Stimulated activated CD4-positive, alpha-beta T cell treated with anti-CD3 and anti-CD28 coated beads, Interleukin-1b, Interleukin-23, amount 100 ng/mL, for 1 hour (primary cell): ENCODE measurements at regions not wholly inside any gene's neighbourhood (a gene's known extent, or its start where the extent isn't known, plus 50 kb on each side); places are given as distances from the start of the nearest gene placed in this dataset.

ENCODE experiments used
- DNase-seq, 2 donors: peaks; one replicate each; pipeline ENCODE4 v3.0.0-alpha.2; 2020; ENCODE audit warnings: low read depth in 2 of 2

DNA sequence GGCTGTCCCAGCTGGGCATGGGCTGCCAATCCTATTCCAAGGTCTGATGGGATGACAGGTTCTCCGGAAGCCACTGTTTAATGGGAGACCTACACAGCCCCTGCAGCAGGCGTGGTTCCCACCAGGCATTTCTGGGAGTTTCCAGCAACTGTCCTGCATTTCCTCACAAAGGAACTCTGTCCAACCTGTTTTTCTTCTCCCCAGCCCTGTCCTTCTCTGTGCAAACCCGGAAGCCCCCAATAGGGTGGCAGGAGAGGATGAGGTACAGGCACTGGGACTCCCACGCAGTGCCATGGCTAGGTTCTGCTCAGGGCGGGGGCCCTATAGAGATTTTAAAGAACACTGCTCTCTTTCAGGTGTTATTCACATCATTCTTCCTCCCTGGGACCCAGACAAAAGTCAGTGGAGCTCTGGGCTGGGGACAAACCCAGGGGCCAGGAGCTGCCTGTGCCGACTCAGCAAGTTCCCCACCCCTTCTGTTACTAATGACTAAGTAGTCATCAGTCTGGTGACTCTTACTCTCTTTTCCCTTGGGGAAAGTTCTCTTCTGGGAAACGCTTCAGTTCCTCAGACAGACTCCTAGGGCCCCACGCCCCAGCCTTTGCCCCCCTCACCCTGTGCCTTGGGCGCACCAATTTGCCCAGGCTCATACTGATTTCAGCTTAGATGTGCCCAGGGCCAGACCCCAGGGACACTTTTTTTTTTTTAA is 97.7 kb downstream of the CD47 start:
- DNase-seq = no peak

DNA sequence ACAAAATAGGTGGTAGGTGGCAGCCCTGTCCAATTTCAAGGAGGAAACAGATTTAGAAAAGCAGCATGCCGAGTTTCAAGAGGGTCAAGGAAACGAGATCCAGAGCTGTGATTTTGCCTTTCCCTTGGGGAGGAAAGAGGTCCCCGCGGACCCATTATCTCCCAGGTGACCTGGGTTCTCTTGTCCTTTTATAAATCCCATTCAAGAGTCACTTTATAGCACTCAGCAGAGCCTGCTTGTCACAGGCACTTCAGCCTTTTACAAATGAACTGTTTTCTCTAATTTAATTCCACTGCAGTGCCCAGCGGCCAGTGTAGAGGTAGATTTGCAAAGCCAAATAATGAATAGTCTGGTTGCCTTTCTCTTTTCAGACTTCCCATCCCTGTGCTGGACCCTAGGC is 99.9 kb downstream of the CD47 start:
- DNase-seq = no peak

- DNase-seq = no peak
Observed at GRCh38 chr3:107990433-107990832, 100.4 kb downstream of the CD47 start.

DNA sequence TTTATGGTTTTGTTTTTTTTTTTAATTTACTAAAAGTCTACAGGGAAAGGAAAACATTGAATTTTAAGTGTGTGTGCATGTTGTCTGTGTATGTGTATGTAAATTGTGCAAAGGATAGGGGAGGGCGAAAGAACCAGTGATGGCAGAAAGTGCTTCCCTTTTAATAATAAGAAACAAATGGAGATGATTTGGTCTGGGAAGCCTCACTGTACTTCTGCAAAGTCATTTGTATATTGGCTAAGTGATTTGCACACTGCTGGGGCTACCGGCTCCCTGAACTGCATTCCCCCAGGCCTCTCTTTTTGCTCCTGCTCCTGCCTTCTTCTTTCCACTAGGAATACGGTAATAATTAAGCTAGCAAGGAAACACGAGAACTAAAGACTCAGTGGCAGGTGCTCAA is 101.2 kb downstream of the CD47 start:
- no peak for DNase-seq

DNA sequence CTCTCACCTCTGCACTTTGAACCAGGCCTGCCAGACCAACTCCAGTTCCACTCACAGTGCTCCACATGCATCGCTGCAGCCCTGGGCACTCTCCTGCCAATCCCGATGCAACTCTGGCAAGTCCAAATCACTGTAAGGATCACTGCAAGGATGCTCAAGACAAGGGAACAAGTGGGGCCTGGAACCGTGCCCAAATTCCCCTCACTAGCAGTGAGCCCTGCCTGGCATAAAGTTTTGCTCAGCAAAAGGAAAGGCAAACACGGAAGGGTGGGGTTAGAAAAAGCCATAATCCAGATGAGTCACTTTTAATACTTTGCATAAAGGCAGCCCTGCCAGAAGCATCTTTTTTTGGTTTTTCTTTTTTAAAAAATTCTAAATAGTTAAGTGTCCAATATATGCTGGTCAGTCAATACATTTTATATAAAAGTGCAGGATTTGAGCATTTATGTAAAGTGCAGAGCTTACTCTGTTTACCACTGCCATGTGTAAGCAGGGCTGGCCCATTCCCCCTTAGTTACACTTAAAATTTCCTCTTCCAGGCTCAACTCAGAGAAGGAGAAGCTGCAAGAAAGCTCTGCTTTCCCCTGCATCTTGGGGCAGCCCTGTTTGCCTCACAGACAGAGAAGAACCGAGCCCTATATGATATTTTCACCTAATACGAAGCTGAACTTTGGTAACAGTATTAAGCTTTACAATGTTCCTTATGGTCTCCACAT is 102.2 kb downstream of the CD47 start:
- DNase-seq = no peak

- no peak for DNase-seq
Observed at GRCh38 chr3:107987036-107987939, 103.5 kb downstream of the CD47 start.

DNA sequence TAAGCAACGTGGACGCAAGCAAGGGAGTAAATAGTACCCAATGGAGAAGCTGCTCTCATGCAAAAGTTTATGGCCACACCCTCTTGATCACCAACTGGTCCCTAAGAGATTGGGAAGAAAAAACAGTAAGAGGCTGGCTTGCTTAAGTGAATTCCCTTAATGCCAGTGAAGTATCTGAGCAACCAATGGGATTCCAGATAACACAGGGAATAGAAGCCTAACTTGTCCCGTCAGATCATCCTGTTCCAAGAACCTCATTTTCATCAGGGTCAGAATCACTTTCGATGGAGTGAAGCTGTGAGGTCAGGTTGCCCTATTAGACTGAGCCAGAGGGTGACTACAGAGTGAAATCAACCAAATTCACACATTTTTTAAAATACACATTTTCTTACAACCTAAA is 104.3 kb downstream of the CD47 start:
- no peak for DNase-seq

- DNase-seq = no peak
Observed at GRCh38 chr3:107985496-107985895, 105.3 kb downstream of the CD47 start.

GRCh38 chr3:107983247-107983646 is 107.6 kb downstream of the CD47 start:
- no peak for DNase-seq

DNA sequence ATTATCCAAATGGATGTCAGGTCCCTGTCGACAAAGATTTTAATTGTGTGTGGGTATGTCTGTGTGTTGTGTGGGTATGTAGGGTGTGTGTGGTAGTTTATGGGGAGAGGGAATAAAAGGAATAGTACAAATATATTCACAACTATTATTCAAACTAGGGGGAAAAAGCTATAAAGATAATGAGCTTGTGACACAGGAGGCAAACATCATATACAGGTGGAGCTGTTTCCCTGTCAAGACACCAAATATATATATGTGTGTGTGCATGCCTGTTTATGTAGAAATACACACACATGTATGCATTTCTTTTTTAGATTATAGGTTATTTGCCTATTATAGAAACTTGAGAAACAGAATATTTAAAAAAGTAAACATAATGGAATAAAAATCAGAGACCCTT is 108.7 kb downstream of the CD47 start:
- DNase-seq = no peak

DNA sequence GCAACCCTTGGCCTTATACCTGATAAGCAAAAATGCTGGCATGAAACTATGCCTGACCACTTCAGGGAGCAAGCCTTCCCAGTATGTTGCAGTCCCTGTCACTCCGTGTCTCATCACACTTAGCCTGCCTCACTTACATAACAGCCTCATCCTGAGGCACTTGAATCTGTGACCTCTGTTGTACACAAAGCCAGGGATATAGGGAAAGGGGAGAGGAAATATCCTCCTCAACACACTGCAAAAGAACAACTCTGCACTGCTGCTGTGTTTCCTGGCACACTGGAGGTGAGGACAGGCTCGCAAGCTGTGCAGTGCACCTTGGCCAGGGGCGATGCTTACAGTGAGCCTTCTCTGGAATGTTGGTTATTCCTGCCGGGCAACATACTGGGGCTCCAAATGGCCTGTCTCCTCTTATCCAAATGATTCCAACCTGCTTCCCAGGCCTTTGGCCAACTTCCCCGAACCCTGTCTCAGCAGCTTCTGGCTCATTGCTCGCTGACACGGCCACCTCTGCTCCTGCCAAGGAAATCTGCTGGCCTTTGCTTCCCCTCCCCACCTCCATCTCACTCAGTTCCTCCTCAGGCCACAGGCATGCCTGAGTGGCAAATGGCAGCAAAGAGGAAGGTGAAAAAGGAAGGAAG is 109.2 kb downstream of the CD47 start:
- DNase-seq = no peak

DNA sequence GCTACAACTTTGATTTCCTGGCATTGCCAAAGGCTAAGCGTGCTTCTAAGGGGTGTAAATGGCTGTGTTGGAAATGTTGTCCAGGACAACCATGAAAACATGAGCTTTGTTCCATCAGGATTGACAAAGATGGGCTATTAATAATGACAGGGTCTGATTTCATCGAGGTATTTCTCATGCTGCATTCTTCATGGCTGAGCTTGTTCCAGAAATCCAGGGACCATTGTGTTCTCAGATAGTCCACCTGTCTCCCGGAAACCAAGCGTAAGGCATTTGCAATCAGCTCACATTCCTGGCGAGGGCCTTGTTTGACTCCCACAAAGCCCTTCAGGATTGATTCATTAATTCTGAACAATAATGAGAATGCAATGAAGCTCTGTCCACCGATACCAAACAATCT is 111.3 kb downstream of the CD47 start:
- no peak for DNase-seq

GRCh38 chr3:107978131-107979055 is 112.4 kb downstream of the CD47 start:
- no peak for DNase-seq

DNA sequence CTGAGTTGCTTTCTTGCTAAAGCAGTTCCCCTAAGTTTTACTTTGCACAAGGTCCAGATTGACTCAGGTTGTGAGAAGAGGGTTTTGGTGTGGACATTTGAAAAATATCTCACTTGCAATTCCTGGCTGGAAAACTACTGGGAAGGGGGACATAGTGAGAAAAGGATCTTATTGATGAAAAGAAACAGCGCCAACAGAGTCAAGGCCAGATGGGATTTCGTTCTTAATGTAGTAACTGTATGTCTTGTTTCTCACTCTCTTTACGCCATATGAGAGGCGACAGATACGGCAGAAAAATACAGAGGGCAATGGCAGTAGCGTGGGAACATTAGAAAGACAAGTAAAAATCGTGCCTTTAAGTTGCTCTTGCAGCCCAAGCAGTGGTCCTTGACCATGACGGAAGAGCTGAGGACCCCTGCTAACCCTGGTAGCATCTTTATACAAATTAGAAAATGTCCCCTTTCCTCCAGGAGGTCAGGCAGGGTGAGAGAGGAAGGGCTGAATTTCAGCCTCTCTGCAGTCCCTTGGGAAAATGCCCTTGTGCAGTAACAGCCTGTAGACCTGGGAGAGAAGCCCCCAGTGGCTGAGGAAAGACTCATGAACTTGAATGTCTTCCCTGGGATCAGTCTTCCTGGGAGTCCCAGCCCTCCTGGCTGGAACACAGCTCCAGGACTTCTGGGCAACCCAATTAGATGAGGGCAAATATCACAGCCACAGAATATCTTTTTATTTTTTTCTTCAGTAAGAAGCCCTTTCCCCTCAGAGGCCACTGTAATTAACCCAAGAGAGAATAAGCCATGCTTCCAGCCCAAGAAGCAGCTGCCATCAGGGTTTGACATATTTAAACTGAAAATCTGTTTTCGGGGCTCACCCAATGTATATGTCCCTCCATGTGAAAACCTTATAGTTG is 113.4 kb downstream of the CD47 start:
- DNase-seq = no peak

- DNase-seq = no peak
Observed at GRCh38 chr3:107976202-107976800, 114.5 kb downstream of the CD47 start.

DNA sequence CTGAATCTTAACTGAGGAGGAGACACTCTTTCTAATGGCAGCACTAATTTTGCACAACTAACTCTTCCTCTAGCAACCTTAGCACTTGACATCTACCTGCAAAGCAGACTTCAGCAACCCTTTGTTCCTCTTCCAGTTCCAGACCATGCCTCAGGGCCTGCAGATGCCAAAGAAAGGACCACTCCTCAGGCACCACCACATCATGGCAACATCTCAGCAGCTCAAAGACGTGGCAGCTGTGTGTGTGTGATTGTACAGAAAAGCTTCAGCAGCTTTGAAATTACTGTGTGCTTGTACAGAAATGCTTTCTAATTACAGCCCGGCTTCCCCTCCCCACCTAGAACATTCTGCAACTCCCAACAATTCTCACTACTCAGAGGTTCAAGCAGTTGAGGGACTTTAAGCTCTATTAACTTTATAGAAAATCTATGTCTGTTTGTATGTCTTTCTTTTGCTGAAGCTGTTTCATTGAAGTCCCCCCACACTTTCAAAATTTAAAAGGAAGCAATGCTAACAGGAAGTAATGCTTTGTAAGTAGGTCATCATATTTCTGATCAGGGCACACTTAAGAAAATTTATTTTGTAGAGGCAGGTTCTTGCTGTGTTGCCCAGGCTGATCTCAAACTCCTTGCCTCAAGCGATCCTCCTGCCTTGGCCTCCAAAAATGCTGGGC is 115.2 kb downstream of the CD47 start:
- no peak for DNase-seq

DNA sequence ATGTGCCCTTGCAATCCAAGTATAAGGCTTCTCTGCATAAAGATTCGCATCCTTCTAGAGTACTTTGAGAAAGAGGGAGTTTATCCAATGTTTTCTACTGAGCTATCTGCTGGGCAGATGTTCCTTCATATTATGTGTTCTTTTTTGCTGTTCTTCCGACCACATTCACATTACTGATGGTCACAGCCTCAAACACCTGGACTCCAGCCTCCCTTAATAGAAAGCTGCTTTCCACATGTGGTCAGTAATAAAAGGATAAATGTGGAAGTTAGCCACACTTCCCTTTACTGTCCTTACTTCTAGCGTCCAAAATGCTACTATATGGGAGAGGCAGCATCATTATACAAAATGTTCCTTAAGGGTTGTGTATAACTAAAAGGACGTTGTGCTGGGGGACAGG is 116.9 kb downstream of the CD47 start:
- no peak for DNase-seq

- no peak for DNase-seq
Observed at GRCh38 chr3:107973152-107973551, 117.7 kb downstream of the CD47 start.

DNA sequence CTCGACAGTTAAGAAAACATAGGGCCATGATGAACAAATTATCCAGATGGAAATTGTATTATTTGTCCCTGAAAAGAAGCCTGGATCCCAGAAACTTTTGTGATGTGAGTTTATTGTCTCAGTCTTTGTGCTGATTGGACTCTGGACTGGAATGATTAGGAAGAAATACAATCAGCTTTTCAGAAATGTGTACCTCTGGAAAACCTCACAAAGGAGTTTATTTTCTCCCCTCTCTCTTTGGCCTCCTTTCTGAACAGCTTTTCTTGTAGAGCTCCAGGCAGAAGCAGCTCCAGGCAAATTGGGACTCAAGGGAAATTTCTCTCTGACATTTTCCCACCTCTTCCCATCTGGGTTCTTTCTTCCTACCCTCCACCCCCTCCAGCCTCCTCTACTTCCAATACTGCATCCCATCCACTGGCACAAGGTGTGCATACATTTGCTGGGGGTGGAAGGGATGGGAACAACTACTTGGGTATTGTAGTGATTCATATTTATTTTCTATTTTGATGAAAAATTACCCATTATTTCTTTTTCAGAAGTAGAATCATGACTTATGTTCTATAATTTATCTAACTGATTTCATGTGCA is 119.7 kb downstream of the CD47 start:
- DNase-seq = no peak
